GM21381 (cell line): ENCODE measurements at regions not wholly inside any gene's neighbourhood (a gene's known extent, or its start where the extent isn't known, plus 50 kb on each side); places are given as distances from the start of the nearest gene placed in this dataset.
"Not testable (repeated sequence)": the region's sequence is repeated elsewhere in the genome, so short reads cannot be mapped to it uniquely, and the experiment has no call there.

Experiments used
- ATAC-seq: cut with Tn5 transposase; IDR thresholded peaks from one replicate; pipeline ENCODE4 v1.9.1; 2021; ENCODE audit warnings: mild to moderate bottlenecking, moderate library complexity; ENCODE audit not compliant: unreplicated experiment

DNA sequence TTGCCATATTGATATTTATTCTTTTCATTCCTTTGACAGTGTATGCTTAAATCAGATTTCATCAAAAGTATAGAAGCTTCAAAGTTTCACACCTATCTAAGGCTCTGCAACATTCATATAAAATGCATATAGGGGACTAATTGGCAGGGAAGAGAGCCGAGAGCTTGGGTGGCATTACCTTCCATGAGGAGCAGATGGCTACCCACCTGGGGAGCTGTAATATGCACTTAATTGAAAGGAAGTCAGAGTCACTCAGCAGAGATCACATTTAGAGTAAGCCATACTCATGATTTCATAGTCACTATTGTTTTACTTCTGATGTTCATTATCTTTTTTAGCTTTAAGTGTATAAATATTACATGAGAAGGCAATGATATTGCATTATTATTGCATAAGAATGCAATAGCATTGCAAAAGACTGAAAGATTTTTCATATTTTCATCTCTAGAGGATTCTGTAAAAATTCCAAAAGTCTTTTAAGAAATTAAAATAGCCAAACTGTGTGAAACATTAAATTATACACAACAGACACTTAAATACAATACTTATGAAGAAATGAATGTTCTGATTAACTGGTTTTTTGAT, 1305.2 kb downstream of the EPHA7 start:
- ATAC-seq: no peak

DNA sequence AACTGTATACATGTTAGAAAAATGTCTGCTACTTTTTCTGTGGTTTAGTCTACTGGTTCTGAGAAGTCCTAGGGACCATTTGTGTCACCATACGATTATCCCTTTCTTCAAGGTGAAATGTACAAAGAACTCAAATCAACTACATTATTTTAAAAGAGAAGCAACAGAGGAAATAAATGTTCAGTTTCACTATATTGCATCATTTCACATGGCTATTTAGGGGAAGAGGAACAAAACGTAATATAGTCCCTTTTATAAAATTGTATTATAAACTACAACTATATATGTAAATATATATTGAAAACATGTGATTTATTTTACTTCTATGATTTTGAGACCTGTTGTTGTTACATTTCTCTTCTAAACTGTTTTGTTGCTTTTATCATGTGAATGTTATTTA, 1308.0 kb downstream of the EPHA7 start:
- ATAC-seq: no peak

DNA sequence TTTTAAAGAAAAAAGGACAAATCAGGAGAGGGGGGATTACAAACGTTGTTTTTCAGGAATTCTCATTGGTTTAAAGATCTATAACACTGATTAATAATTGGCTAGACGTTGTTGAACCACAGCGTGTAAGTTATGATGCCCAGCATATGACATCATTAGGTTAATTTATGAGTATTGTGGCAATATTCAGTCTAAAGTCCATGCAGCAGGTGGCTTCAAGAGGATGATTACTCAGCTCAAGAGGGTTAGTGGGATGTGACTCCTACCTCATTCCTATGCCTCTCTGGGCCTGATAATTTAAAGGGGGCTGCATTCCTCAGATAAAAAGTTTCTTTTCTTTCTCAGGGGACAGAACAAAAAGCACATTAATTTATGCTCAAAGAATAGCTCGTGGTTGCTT, 1309.0 kb downstream of the EPHA7 start:
- no peak for ATAC-seq

DNA sequence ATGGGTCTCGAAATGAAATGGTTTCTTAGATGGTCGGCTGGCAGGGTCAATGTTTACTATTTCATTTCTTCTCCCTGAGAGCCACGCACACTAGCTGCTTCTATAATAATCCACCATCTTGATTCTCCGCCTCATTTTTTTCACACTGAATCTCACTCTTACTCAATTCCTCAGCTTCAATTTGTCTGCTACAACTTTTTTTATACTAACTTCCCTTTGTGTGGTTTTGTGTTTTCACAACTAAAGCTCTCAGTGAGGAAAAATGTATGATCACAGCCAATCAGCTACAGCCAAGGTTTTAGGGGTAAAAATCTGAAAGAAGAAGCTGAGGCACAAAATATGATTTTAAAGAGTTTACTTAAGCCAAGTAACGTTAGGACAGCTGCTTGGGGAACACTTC, 1309.4 kb downstream of the EPHA7 start:
- no peak for ATAC-seq

DNA sequence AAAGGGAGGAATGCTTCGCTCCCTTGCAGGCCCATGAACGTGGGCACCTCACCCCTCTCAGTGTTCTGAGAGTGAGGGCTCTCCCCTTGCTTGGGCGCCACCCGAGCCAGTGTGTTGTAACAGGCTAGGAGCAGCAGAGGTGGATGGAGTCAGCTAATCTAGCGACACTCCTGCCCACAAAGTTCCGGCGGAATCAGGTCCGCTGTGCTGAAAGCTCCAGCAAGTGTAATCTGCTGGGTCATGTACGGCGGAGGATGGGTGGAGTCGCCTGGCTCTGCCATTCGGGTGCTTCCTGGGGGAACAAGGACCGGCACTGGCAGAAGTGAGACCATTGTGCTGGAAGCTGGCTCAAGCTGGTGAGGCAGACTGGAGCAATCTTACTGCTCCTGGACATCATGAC, 1310.1 kb downstream of the EPHA7 start:
- no peak for ATAC-seq

DNA sequence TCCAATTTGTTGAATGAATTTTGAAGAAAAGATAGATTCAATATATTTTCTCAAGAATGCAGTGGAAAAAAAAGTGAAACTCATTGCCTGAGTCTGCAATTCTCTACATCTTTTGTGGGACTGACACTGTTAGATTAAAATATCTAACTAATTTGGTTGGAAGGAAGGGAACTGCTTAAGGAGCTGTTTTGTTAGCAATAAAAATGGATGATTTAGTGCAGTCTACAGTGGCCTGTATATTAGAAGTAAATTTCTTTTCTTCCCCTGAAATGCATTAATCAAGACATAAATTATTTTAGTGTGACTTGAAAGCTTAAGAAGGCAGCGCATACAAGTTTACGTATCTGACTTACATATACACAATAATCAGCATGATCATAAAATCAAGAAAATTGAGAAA, 1332.6 kb downstream of the EPHA7 start:
- ATAC-seq: no peak

DNA sequence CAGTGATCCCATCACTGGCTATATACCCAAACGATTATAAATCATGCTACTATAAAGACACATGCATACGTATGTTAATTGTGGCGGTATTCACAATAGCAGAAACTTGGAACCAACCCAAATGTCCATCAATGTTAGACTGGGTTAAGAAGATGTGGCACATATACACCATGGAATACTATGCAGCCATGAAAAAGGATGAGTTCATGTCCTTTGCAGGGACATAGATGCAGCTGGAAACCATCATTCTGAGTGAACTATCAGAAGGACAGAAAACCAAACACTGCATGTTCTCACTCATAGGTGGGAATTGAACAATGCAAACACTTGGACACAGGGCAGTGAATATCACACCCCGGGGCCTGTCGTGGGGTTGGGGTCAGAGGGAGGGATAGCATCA, 1335.4 kb downstream of the EPHA7 start:
- ATAC-seq: not testable (repeated sequence)

DNA sequence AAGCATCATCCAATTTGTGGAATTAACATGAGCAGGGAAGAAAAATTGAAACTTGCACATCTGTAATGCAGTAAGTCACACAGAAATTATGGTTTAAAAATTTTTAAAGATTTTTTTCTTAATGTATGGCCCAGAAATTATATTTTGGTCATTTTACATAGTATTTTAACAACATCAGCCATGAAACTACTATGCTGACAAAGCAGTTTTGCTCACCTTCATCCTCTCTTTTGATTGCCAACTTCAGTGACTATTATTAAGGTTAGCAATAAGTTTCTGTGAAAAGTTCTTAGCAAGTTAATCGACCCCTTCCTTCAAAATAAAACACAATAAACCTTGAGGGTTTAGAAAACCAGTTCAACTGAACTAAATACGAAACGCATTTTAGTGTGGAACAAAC, 1347.0 kb downstream of the EPHA7 start:
- no peak for ATAC-seq

DNA sequence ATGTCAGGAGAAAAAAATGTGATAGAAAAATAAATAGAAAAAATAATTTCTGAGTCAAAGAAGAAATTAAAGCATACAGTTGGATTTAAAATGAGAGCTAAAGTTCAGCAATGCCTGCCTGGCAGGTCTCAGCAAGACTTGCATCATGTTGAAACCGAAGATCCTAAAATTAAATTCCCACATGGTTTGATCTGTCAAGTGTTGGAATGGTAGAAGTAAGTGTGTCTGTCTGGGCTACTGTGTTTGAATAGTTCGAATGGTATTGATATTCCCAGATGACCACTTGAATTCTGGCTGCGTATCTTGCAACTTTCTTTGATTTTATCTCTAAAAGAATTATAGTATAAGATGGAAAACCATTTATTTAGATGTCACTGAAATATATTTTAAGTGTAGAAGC, 1349.6 kb downstream of the EPHA7 start:
- no peak for ATAC-seq

DNA sequence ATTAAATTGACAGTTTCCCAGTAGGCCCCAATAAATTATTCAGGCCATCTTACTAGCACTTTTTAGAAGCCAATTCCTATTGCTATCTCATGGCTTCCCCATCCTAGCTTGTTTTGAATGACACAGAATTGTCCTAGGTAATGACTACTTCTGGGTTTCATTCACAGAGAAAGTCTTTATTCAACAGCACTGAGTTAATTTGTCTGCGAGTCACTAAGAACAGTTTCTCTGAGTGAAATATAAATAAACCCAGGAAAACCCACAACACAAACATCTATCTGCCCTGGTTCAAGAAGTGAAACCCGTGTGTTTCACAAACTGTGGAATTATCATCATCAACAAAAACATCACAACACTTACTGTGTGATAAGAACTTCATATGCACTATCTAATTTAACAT, 1366.8 kb downstream of the EPHA7 start:
- ATAC-seq: no peak

DNA sequence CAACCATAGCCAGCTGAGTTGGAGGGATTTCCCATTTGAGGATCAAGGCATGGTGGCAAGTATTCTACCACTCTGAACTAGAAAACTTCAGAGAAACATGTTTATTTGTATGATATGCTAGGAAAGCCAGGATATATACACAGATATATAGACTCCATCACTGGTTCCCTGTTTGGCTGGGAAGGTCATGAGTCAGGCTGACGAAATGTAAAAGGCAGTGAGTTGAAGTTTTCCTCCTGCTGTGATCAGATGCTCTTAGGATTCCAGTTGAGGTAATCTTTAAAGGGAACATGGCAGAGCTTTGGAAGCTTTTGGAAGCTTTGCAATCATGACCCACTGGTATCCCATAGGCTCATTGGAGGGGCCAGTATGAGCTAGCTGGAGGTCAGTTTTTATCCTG, 1369.1 kb downstream of the EPHA7 start:
- ATAC-seq: no peak

DNA sequence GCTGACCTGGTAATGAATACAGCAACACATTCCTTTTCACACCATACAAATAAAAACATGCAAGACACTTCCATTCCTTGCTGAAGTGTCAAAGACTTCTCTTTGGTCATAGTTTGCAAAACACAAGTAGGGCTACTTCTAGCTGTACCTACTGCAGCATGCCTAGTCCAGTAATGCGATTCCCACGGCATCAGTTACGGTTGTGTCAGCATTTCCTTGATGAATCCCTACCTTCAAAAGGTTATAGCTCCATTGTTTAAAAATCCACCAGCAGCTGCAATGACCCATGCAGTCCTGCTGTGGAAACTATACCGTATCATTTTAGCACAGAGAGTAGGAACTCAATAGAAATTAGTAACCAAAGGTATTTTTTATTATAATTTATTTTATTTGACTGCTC, 1371.5 kb downstream of the EPHA7 start:
- no peak for ATAC-seq

DNA sequence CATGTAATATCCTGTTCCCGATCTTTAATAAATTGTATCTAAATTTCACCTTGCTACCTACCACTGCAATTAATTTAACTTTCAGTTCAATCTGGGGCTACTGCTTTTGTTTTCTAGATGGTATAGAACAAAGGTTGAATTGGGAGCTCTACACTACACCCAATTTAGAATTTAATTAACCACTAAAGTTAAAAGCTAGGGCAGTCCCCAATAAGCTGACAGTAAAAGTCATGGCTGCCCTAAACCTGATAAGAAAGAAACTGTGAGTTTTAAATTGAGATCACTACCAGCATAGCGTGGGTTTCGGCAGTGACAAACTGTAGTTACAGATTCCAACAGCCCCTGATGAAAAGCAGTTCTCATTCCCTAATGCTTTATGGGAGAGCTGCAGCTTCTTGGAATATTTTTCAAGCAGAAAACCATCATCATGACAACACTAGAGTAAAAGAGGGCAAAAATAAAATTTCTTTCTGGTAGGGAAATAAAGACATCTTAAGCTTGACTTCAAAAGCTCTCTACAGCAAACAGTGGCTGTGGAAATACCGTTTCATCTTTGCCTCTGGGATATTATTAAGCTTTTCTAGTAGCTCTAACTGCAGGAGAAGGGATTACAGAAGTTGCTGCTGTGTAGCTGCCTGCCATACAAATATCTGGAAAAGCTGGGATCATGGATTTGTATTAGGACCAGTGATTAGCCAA, 1372.1 kb downstream of the EPHA7 start:
- ATAC-seq: no peak

DNA sequence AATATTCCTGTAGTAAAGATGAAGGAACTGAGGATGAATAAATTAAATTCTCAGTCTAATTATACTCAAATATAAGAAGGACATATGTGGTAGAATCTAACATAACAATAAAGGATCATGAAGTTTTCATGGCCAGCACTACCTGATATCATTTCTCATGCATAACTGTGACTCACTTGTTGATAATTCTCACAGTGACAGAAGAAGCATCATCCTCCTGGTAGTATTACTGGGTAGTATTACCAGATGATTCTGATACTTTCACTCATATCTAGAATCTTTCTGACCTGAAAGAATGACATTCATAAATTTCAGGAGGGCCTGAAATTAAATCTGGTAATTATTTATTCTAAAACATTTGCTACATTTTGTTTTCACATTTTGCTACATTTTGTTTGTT, 1375.0 kb downstream of the EPHA7 start:
- no peak for ATAC-seq

DNA sequence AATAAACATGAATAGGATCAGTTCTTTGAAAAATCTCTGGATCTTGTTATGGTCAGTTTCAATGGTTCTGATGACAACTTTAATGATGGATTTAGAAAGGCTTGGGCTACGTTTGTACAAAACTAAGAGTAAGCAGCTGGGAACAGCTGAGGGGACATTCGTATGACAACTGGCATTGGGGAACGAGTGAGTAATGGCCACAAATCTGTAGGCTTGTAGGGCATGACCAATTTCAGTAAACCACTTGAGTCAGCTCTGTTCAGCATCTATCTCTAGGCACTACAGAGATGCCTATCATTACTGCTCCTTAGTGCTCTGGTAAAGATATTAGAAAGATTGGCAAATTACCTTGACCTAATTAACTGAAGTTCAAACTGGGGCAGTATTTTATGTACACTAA, 1375.6 kb downstream of the EPHA7 start:
- no peak for ATAC-seq

DNA sequence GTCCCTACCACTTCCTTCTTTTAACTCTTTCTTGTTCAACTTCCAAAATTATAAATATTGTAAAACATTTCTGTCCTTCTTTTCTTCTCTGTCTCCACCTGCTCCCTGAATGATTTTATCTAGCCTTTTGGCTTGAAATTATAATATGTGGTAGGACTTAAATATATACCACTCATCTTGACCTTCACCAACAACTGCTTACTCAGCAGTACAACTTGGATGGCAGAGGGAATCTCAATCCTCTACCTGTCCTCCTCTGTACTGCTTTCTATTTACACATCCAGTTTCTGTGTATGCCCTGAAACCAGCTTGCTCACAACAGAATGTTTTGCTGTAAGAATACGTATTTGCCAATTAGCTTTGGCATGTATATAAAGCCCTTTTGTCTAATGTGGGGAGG, 1392.5 kb downstream of the EPHA7 start:
- no peak for ATAC-seq

DNA sequence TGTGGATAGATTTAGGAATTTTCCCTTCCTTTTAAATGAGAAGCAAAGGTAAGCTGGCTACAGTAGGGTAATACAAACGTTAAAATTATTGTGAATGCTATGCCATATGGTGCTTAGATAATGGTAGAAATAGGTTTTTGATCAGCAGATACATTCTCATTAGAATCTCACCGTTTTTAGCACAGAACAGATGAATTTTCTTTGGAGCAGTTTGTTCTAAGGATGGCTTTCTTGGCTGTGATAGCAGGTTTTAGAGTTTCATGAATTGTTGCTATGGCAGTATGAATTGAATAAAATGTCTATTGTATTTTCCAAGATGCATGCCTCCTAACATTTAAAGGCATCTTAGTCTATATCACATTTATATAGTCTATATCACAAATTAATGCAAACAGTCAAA, 1394.5 kb downstream of the EPHA7 start:
- ATAC-seq: no peak

DNA sequence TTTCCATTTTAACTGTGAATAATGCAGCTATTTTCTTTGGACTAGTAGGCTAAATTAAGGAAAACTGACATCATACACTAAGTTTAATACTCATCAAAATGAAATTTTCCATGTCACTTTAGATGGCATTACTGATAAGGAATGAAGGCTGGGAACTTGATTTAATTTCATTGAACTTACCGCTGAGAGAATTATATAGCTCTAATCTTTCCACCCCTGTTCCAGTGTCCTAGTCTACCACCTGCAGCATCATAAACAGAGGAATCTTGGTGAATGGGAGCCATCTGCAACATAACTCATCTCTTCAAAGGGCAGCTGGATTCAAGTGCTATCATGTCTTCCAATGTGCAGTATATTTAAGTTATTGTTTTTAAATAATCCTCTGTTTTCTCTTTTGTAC, 1395.2 kb downstream of the EPHA7 start:
- no peak for ATAC-seq

DNA sequence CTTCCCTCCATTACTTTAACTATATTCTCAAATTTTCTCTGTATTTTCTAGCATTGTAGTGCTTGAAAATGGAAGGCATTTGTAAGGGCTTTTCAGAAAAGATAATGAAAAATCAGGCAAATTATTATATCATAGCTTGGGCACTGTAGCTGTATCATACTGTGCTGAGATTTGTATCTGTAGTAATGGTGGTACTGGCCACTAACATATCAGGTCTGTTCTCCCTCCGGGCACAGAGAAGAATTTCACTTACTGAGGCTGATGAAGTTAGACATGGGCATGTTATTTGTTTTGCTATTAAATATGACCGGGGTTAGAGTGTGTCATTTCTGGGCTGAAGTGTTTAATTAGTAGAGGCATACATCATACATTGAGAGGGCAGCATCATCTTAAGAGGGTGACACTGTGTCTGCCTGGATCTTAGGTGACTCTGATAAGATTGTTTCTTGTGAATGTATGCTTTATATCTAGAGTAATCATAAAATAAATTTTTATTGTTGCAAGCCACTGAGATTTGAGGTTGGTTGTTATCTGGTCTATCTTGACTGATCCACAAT, 1395.9 kb downstream of the EPHA7 start:
- no peak for ATAC-seq

DNA sequence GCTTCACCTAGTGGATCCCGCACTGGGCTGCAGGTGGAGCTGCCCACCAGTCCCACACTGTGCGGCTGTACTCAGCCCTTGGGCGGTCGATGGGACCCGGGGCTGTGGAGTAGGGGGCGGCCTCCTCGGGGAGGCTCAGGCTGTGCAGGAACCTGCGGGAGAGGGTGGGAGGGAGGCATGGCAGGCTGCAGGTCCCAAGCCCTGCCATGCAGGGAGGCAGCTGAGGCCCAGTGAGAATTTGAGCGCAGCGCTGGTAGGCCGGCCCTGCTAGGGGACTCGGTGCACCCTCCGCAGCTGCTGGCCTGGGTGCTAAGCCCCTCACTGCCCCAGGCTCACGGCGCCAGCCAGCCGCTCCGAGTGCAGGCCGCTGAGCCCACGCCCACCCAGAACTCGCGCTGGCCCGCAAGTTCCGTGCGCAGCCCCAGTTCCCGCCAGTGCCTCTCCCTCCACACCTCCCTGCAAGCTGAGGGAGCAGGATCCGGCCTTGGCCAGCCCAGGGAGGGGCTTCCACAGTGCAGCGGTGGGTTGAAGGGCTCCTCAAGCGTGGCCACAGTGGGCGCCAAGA, 1407.6 kb downstream of the EPHA7 start:
- ATAC-seq: no peak

DNA sequence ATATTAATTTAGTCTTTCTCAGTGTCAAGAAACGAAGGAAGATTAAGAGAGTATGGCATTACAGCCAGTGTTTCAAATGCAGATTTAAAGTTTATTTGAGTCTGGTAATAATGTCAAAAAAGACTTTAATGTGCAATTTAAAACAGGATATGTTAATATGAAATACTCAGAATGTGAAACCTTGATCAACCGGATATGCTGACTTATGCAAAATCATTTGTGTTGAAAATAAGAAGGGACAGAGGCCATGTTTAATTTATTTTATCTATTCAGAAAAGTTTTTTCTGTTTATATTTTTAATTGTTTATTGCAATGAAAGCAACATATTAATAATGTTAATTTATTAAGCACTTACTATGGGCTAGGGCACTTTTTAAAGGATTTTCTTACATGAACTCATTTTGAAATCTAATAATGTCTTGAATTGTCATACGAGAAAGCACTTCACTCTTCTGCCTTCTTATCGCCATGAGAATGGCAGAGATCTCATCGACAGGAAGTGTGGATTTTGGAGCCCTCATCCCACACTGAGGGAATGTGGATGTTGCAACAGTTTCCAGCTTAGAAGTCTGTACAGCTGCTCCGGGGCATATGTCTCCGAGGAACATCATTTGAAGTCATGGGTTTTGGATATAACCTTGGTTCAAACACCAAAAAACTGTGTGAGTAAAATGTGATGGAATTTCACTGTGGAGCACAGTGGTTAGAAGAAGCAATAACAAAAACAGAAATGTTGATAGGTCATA, 1410.4 kb downstream of the EPHA7 start:
- ATAC-seq: no peak

DNA sequence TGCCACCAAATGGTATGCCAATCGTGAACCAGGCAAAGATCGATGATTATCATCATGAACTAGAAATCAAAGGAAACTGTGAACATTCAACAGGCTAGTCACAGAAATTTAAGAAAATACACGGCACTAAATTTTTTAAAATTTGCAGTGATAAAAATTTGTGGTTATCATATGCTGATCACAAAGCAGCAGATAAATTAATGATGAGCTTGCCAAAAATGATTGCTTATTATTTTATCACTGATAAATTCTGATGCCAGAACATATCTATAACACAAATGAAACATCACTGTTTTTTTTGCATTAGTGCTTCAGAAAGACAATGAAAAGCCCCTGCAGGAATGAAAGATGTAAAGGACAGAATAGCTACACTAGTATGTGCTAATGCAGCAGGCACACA, 1413.2 kb upstream of the MAP3K7 start:
- no peak for ATAC-seq
